Panc1 (cell line): ENCODE measurements at regions not wholly inside any gene's neighbourhood (a gene's known extent, or its start where the extent isn't known, plus 50 kb on each side); places are given as distances from the start of the nearest gene placed in this dataset.

Experiments used
- ATAC-seq: fragments of 200-7000 bp; cut with Tn5 transposase; 2 replicates; pipeline ENCODE4 v1.9.1; 2020; ENCODE audit warnings: mild to moderate bottlenecking, moderate library complexity
- BruUV-seq: library from RNA; stranded (reverse); fragments of 400-500 nt; replicated peaks from 2 replicates; lab custom pipeline; 2021; lab: Mats Ljungman, UMichigan
- CTCF ChIA-PET: fragments of 300-600 bp; sonication (Branson Sonifier 250); formaldehyde crosslinking; loops from one replicate; lab custom pipeline; 2022; ENCODE audit warnings: antibody characterized with exemption; lab: Charles Lee
- POLR2A ChIA-PET: fragments of 300-600 bp; sonication (Branson Sonifier 250); formaldehyde crosslinking; loops from one replicate; lab custom pipeline; 2022; ENCODE audit warnings: antibody characterized with exemption; lab: Charles Lee
- DNase-seq: peaks from one replicate; pipeline ENCODE4 v3.0.0-alpha.2; 2010; ENCODE audit warnings: low read depth, low spot score
- H3K27ac ChIP-seq: 2 replicates; pipeline ENCODE4 v1.5.1; 2011; ENCODE audit warnings: mild to moderate bottlenecking, low read length, inconsistent platforms
- H3K27me3 ChIP-seq: fragments of 200-500 bp; sonication (Bioruptor generic); 2 replicates; pipeline ENCODE4 v1.6.0; 2014; ENCODE audit warnings: low read length, inconsistent platforms; ENCODE audit not compliant: control insufficient read depth, insufficient read depth
- H3K36me3 ChIP-seq: fragments of 200-500 bp; sonication (Bioruptor generic); 2 replicates; pipeline ENCODE4 v1.5.1; 2014; ENCODE audit warnings: inconsistent platforms, mild to moderate bottlenecking, low read length, moderate library complexity; ENCODE audit not compliant: control insufficient read depth, insufficient read depth
- H3K4me1 ChIP-seq: 2 replicates; pipeline ENCODE4 v1.5.1; 2011; ENCODE audit warnings: inconsistent platforms, mild to moderate bottlenecking, low read length, moderate library complexity; ENCODE audit not compliant: control insufficient read depth, insufficient read depth
- H3K4me3 ChIP-seq, 2 experiments: 2 replicates each; pipeline ENCODE4 v1.5.1; 2011 to 2012; ENCODE audit warnings: low read depth in 2 of 2, low read length in 2 of 2, mild to moderate bottlenecking in 2 of 2, inconsistent platforms in 1 of 2, moderate library complexity in 1 of 2
- H3K9me3 ChIP-seq: fragments of 200-500 bp; sonication (Bioruptor generic); 2 replicates; pipeline ENCODE4 v1.5.1; 2014; ENCODE audit warnings: low read depth, mild to moderate bottlenecking, inconsistent platforms, low read length, moderate library complexity; ENCODE audit not compliant: control insufficient read depth, insufficient read depth
- CTCF ChIP-seq: fragments of 450-650 bp; IDR thresholded peaks from 2 replicates; pipeline ENCODE4 v1.5.1; 2017; ENCODE audit warnings: mild to moderate bottlenecking
- POLR2AphosphoS5 ChIP-seq: IDR thresholded peaks from 2 replicates; pipeline ENCODE4 v1.6.1; 2012; ENCODE audit warnings: mild to moderate bottlenecking, low read depth, low read length, moderate library complexity
- REST ChIP-seq, 2 experiments: IDR thresholded peaks; 2 replicates each; pipeline ENCODE4 v1.6.1; 2011 to 2012; ENCODE audit warnings: low read depth in 2 of 2, control low read depth in 1 of 2, low read length in 1 of 2, mild to moderate bottlenecking in 1 of 2, moderate library complexity in 1 of 2; ENCODE audit not compliant: insufficient read depth in 1 of 2
- SIN3A ChIP-seq: IDR thresholded peaks from 2 replicates; pipeline ENCODE4 v1.6.1; 2012; ENCODE audit warnings: low read depth, mild to moderate bottlenecking, low read length, moderate library complexity, borderline replicate concordance; ENCODE audit not compliant: insufficient read depth
- TCF7L2 ChIP-seq: IDR thresholded peaks from 2 replicates; pipeline ENCODE4 v1.6.1; 2011; ENCODE audit warnings: mild to moderate bottlenecking, low read depth, low read length, inconsistent platforms
- in situ Hi-C: cut with HindIII; loops from 2 replicates; pipeline ENCODE4 v1.10.0; 2016; ENCODE audit warnings: low sequenced_read_pairs, low pct_unique_long_range_greater_than_20kb
- intact Hi-C: fragments of 100-400 bp; cut with micrococcal nuclease; formaldehyde crosslinking; loops from one replicate; pipeline ENCODE4 v1.10.0; 2022; ENCODE audit not compliant: unreplicated experiment

- ATAC-seq = no peak
- intact Hi-C loops = no loop called here
Observed at GRCh38 chr4:55296096-55296495, 49.9 kb upstream of the SRD5A3 start.

More at GRCh38 chr4:55296096-55296495, 49.9 kb upstream of the SRD5A3 start:
- BruUV-seq = no TSS peak
- ChIA-PET CTCF (no interaction called here), POLR2A (no interaction called here)
- Histone ChIP-seq H3K4me3 (no peak overlapping the region), H3K4me1 (no peaks in the 10 kb centered on the region), H3K9me3 (no peaks in the 10 kb centered on the region), H3K27me3 (no peaks in the 10 kb centered on the region), H3K27ac (no peak overlapping the region), H3K36me3 (no peaks in the 10 kb centered on the region)
- no peak for DNase-seq
- in situ Hi-C loops = no loop called here
- TF ChIP-seq SIN3A = no peak
- no peak for TF ChIP-seq REST (IDR thresholded peaks at IDR 0.05; ENCODE audit: insufficient read depth in 1 of 2, low read depth in 2 of 2, low read length in 1 of 2)
- no peak for TF ChIP-seq CTCF
- no peak for TF ChIP-seq TCF7L2
- TF ChIP-seq POLR2AphosphoS5 = no peak
